ENCODE measurements at regions not wholly inside any gene's neighbourhood (a gene's known extent, or its start where the extent isn't known, plus 50 kb on each side); places are given as distances from the start of the nearest gene placed in this dataset.

DNA sequence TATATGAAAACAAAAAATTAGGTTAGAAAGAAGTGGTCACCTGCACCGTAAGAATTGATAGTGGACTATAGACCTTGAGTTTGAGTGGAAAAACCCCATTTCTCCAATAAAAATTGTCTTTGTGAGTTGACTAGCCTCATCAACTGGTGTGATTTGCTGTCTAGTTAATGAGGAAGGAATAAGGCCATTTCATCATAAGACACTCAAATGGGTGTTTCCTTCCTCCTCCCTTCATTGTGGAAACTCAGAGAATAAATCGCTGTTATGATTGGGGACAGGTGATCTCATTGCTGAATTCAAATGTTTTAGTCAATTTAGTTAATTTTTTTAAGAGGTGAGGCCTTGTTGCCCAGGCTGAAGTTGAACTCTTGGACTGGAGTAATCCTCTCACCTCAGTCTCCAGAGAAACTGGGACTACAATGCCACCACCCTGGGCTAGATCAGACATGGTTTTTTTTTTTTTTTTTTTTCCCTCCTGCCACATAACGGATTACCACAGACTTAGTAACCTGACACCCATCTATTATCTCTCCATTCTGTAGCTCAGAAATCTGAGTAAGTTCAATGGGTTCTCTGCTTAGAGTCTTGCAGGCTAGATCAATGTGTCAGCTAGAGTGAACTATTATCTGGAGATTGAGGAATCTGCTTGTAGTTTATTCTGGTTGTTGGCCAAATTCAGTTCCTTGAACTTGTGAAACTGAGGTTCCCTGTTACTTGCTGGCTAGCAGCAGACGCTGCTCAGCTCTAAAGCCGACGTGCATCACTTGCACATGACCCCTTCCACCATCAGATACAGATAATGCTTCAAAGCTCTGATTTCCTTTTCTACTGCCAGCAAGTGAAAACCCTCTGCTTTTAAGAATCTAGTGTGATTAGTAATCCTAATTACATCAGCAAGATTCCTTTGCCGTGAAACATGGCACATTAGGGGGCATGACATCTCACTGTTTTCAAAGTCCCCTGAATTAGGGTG, 663.8 kb upstream of the CDH9 start:
- H3K4me1 ChIP-seq (ENCODE audit: insufficient read depth) = no peaks in the 10 kb centered on the region; the same call in 1 of the 2 replicates
- H3F3A ChIP-seq (replicated peaks; ENCODE audit: low read depth) = no peaks in the 10 kb centered on the region
- H3K4me3 ChIP-seq = no peak overlapping the region
- H3K36me3 ChIP-seq (ENCODE audit: insufficient read depth) = no peaks in the 10 kb centered on the region
- H3K4me3 Mint-ChIP-seq = no peak overlapping the region
- H3K27ac ChIP-seq (ENCODE audit: low read depth) = no peak overlapping the region
- H2AFZ ChIP-seq = peak overlapping the region; percentile 11; the same call in 1 of the 2 replicates
- peak overlapping the region; percentile 48; the same call in 1 of the 2 replicates for H3K4me2 ChIP-seq
- peaks cover 14% of the 10 kb centered on the region for H3K4me1 Mint-ChIP-seq
- no peaks in the 10 kb centered on the region for H4K20me1 ChIP-seq (replicated peaks; ENCODE audit: insufficient read depth)
- H3K9me3 Mint-ChIP-seq = no peaks in the 10 kb centered on the region
- no peaks in the 10 kb centered on the region for H3K79me2 ChIP-seq (replicated peaks; ENCODE audit: insufficient read depth)
- DNase-seq (ENCODE audit: low spot score) = peak; percentile 54
- ATAC-seq = peak; percentile 93
- H3K27me3 Mint-ChIP-seq (ENCODE audit: insufficient read depth, low read depth, poor library complexity) = no peaks in the 10 kb centered on the region
- H3K27ac Mint-ChIP-seq = no peak overlapping the region
- H3K9me2 ChIP-seq (ENCODE audit: insufficient read depth) = no peaks in the 10 kb centered on the region
- TF ChIP-seq POLR2AphosphoS5 (IDR thresholded peaks at IDR 0.05; ENCODE audit: low read depth) (no peak), ZNF331 (CRISPR knock-in tag; IDR thresholded peaks at IDR 0.05; ENCODE audit: low read depth) (no peak)
- H3K27me3 ChIP-seq (ENCODE audit: insufficient read depth) = no peaks in the 10 kb centered on the region
- no peaks in the 10 kb centered on the region for H3K36me3 Mint-ChIP-seq (ENCODE audit: low read depth)

- Histone ChIP-seq H3K27me3 (ENCODE audit: insufficient read depth) (no peaks in the 10 kb centered on the region), H3K4me2 (no peak overlapping the region), H3K27ac (ENCODE audit: low read depth) (no peak overlapping the region), H3K4me1 (ENCODE audit: insufficient read depth) (no peaks in the 10 kb centered on the region; the same call in 1 of the 2 replicates), H3K4me3 (no peak overlapping the region), H3F3A (replicated peaks; ENCODE audit: low read depth) (no peaks in the 10 kb centered on the region), H3K9me2 (ENCODE audit: insufficient read depth) (no peaks in the 10 kb centered on the region), H3K36me3 (ENCODE audit: insufficient read depth) (no peaks in the 10 kb centered on the region), H4K20me1 (replicated peaks; ENCODE audit: insufficient read depth) (no peaks in the 10 kb centered on the region), H3K79me2 (replicated peaks; ENCODE audit: insufficient read depth) (no peaks in the 10 kb centered on the region), H2AFZ (no peak overlapping the region)
- no peaks in the 10 kb centered on the region for H3K9me3 Mint-ChIP-seq
- no peak overlapping the region for H3K4me3 Mint-ChIP-seq
- DNase-seq (ENCODE audit: low spot score) = no peak
- TF ChIP-seq ZNF462 (CRISPR knock-in tag; IDR thresholded peaks at IDR 0.05) (no peak), EZH2phosphoT487 (IDR thresholded peaks at IDR 0.05; ENCODE audit: unreplicated experiment) (no peak)
- TF ChIP-seq, protein P1, sequence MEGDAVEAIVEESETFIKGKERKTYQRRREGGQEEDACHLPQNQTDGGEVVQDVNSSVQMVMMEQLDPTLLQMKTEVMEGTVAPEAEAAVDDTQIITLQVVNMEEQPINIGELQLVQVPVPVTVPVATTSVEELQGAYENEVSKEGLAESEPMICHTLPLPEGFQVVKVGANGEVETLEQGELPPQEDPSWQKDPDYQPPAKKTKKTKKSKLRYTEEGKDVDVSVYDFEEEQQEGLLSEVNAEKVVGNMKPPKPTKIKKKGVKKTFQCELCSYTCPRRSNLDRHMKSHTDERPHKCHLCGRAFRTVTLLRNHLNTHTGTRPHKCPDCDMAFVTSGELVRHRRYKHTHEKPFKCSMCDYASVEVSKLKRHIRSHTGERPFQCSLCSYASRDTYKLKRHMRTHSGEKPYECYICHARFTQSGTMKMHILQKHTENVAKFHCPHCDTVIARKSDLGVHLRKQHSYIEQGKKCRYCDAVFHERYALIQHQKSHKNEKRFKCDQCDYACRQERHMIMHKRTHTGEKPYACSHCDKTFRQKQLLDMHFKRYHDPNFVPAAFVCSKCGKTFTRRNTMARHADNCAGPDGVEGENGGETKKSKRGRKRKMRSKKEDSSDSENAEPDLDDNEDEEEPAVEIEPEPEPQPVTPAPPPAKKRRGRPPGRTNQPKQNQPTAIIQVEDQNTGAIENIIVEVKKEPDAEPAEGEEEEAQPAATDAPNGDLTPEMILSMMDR (conservative IDR thresholded peaks at IDR 0.05; ENCODE audit: low read depth in 2 of 2) = no peak
- H3K36me3 Mint-ChIP-seq (ENCODE audit: low read depth) = no peaks in the 10 kb centered on the region
- ATAC-seq = no peak
- no peak overlapping the region for H3K27ac Mint-ChIP-seq
- peaks cover 3% of the 10 kb centered on the region for H3K27me3 Mint-ChIP-seq (ENCODE audit: insufficient read depth, low read depth, poor library complexity)
- H3K4me1 Mint-ChIP-seq = peaks cover 17% of the 10 kb centered on the region
Observed at GRCh38 chr5:27700526-27700925, 662.1 kb upstream of the CDH9 start.

Data from GM23338 (cell line).